HCT116 (cell line): ENCODE measurements at regions not wholly inside any gene's neighbourhood (a gene's known extent, or its start where the extent isn't known, plus 50 kb on each side); places are given as distances from the start of the nearest gene placed in this dataset.

Experiments
- ATAC-seq: fragments of 200-7000 bp; cut with Tn5 transposase; 2 replicates; pipeline ENCODE4 v1.9.1; 2020; ENCODE audit warnings: mild to moderate bottlenecking, moderate library complexity
- BruUV-seq: library from RNA; stranded (reverse); fragments of 400-500 nt; replicated peaks from 2 replicates; lab custom pipeline; 2021; lab: Mats Ljungman, UMichigan
- CTCF ChIA-PET: fragments of 300-600 bp; sonication (Branson Sonifier 250); formaldehyde crosslinking; loops from one replicate; lab custom pipeline; 2021; ENCODE audit warnings: antibody characterized with exemption; lab: Charles Lee
- POLR2A ChIA-PET: fragments of 300-600, 350-600 bp; sonication (Branson Sonifier 250); formaldehyde crosslinking; loops from one replicate; lab custom pipeline; 2021; ENCODE audit warnings: antibody characterized with exemption; lab: Charles Lee
- RAD21 ChIA-PET, 2 experiments: fragments of 300-600 bp; sonication (Branson Sonifier 250); formaldehyde crosslinking; loops; one replicate each; lab custom pipeline; 2023; ENCODE audit warnings: low total read pairs in 2 of 2; ENCODE audit not compliant: uncharacterized antibody in 2 of 2, unreplicated experiment in 2 of 2, low non-redundant PET in 1 of 2; lab: Charles Lee
- DNase-seq: peaks from one replicate; pipeline ENCODE4 v3.0.0-alpha.2; 2010; ENCODE audit warnings: low read depth, low spot score
- H2AFZ ChIP-seq: fragments of 200-600 bp; shearing (Covaris generic), sonication (generic); 2 replicates; pipeline ENCODE4 v1.6.1; 2017; ENCODE audit warnings: low read depth, mixed run types, mixed read lengths, antibody characterized with exemption, low read length; ENCODE audit not compliant: poor library complexity, severe bottlenecking
- H3K27ac ChIP-seq: 2 replicates; pipeline ENCODE4 v1.5.1; 2012; ENCODE audit warnings: low read depth, low read length
- H3K27me3 ChIP-seq: fragments of 200-600 bp; sonication (generic); 2 replicates; pipeline ENCODE4 v1.6.1; 2016; ENCODE audit warnings: mixed run types, low read length, mixed read lengths; ENCODE audit not compliant: insufficient read depth
- H3K36me3 ChIP-seq, 2 experiments: fragments of 200-500 bp in 1 of 2; fragments of 200-600 bp in 1 of 2; sonication (Bioruptor generic) in 1 of 2; sonication (generic) in 1 of 2; 2 replicates each; pipeline versions ENCODE4 v1.5.1 to v1.6.1; 2014 to 2016; ENCODE audit warnings: low read length in 2 of 2, inconsistent platforms in 1 of 2, mixed read lengths in 1 of 2, mixed run types in 1 of 2; ENCODE audit not compliant: insufficient read depth in 2 of 2, control insufficient read depth in 1 of 2
- H3K4me1 ChIP-seq, 2 experiments: fragments of 200-600 bp in 1 of 2; sonication (generic) in 1 of 2; 2 replicates each; pipeline versions ENCODE4 v1.5.1 to v1.6.1; 2012 to 2017; ENCODE audit warnings: low read length in 2 of 2, inconsistent platforms in 1 of 2, mild to moderate bottlenecking in 1 of 2, mixed read lengths in 1 of 2, mixed run types in 1 of 2, moderate library complexity in 1 of 2; ENCODE audit not compliant: insufficient read depth in 2 of 2, control insufficient read depth in 1 of 2
- H3K4me2 ChIP-seq: fragments of 200-600 bp; sonication (generic); 2 replicates; pipeline ENCODE4 v1.6.1; 2017; ENCODE audit warnings: mixed run types, low read length, mixed read lengths
- H3K4me3 ChIP-seq, 2 experiments: fragments of 200-600 bp in 1 of 2; sonication (generic) in 1 of 2; replicated peaks in 1 of 2; 2 replicates each; pipeline ENCODE4 v1.5.1; 2011 to 2016; ENCODE audit warnings: low read length in 2 of 2, control low read depth in 1 of 2, low read depth in 1 of 2, mild to moderate bottlenecking in 1 of 2, mixed read lengths in 1 of 2, mixed run types in 1 of 2
- H3K79me2 ChIP-seq: fragments of 200-600 bp; sonication (generic); 2 replicates; pipeline ENCODE4 v1.6.1; 2017; ENCODE audit warnings: mild to moderate bottlenecking, mixed run types, low read length, moderate library complexity, mixed read lengths; ENCODE audit not compliant: insufficient read depth
- H3K9ac ChIP-seq: fragments of 200-600 bp; sonication (generic); 2 replicates; pipeline ENCODE4 v1.6.1; 2016; ENCODE audit warnings: low read length, mixed read lengths
- H3K9me2 ChIP-seq: fragments of 200-600 bp; sonication (generic), shearing (Covaris generic); 2 replicates; pipeline ENCODE4 v1.6.1; 2017; ENCODE audit warnings: mixed run types, mild to moderate bottlenecking, moderate library complexity; ENCODE audit not compliant: insufficient read depth
- H3K9me3 ChIP-seq, 2 experiments: fragments of 200-500 bp in 1 of 2; fragments of 200-600 bp in 1 of 2; sonication (Bioruptor generic) in 1 of 2; sonication (generic) in 1 of 2; 2 replicates each; pipeline ENCODE4 v1.6.1; 2014 to 2017; ENCODE audit warnings: low read length in 2 of 2, mixed read lengths in 2 of 2, inconsistent platforms in 1 of 2, low read depth in 1 of 2, mild to moderate bottlenecking in 1 of 2, mixed run types in 1 of 2, moderate library complexity in 1 of 2; ENCODE audit not compliant: control insufficient read depth in 1 of 2, insufficient read depth in 1 of 2
- H4K20me1 ChIP-seq: fragments of 200-600 bp; sonication (generic), shearing (Covaris generic); 2 replicates; pipeline ENCODE4 v1.6.1; 2017; ENCODE audit warnings: mixed run types, mild to moderate bottlenecking, moderate library complexity; ENCODE audit not compliant: insufficient read depth
- CBX3 ChIP-seq: IDR thresholded peaks from 2 replicates; pipeline ENCODE4 v1.6.1; 2012; ENCODE audit warnings: low read depth
- CEBPB ChIP-seq: IDR thresholded peaks from 2 replicates; pipeline ENCODE4 v1.6.1; 2012; ENCODE audit warnings: low read depth
- EGR1 ChIP-seq: IDR thresholded peaks from 2 replicates; pipeline ENCODE4 v1.6.1; 2012; ENCODE audit warnings: low read depth
- EZH2 ChIP-seq: fragments of 200-600 bp; sonication (generic); IDR thresholded peaks from 2 replicates; pipeline ENCODE4 v1.6.1; 2017; ENCODE audit warnings: antibody characterized with exemption, mixed run types
- EZH2phosphoT487 ChIP-seq: fragments of 200-600 bp; IDR thresholded peaks from 2 replicates; pipeline ENCODE4 v1.6.1; 2018; ENCODE audit warnings: antibody characterized with exemption, borderline replicate concordance
- FOSL1 ChIP-seq: IDR thresholded peaks from 2 replicates; pipeline ENCODE4 v1.6.1; 2012; ENCODE audit warnings: low read depth
- MAX ChIP-seq: IDR thresholded peaks from 2 replicates; pipeline ENCODE4 v1.6.1; 2012
- RAD21 ChIP-seq: IDR thresholded peaks from 2 replicates; pipeline ENCODE4 v1.6.1; 2012; ENCODE audit warnings: low read depth, mild to moderate bottlenecking
- SP1 ChIP-seq: IDR thresholded peaks from 2 replicates; pipeline ENCODE4 v1.6.1; 2012; ENCODE audit warnings: low read depth
- SRF ChIP-seq: IDR thresholded peaks from 2 replicates; pipeline ENCODE4 v1.6.1; 2012; ENCODE audit warnings: low read depth
- TCF7L2 ChIP-seq: IDR thresholded peaks from 2 replicates; pipeline ENCODE4 v1.7.0; 2011; ENCODE audit warnings: borderline replicate concordance, inconsistent platforms; ENCODE audit not compliant: insufficient read depth, insufficient read length; ENCODE audit errors: extremely low read depth
- YY1 ChIP-seq: IDR thresholded peaks from 2 replicates; pipeline ENCODE4 v1.6.1; 2011; ENCODE audit warnings: low read length, low read depth, moderate library complexity, mild to moderate bottlenecking; ENCODE audit not compliant: insufficient replicate concordance; ENCODE audit errors: extremely low read depth
- ZBTB33 ChIP-seq: IDR thresholded peaks from 2 replicates; pipeline ENCODE4 v1.6.1; 2011; ENCODE audit warnings: mild to moderate bottlenecking, low read length, moderate library complexity; ENCODE audit not compliant: insufficient replicate concordance; ENCODE audit errors: extremely low read depth
- intact Hi-C: fragments of 100-400 bp; cut with micrococcal nuclease; formaldehyde crosslinking; loops from 2 replicates; pipeline ENCODE4 v1.10.0; 2022

- Histone ChIP-seq H3K36me3 (no peaks in the 10 kb centered on the region), H3K4me3 (no peak overlapping the region), H3K9ac (no peak overlapping the region), H2AFZ (no peak overlapping the region), H3K27ac (no peak overlapping the region), H4K20me1 (no peaks in the 10 kb centered on the region), H3K4me1 (no peaks in the 10 kb centered on the region), H3K79me2 (no peaks in the 10 kb centered on the region), H3K4me2 (no peak overlapping the region), H3K9me3 (no peaks in the 10 kb centered on the region), H3K27me3 (peaks cover 59% of the 10 kb centered on the region), H3K9me2 (no peaks in the 10 kb centered on the region)
- intact Hi-C loops = no loop called here
- POLR2A ChIA-PET = no interaction called here
- CTCF ChIA-PET = no interaction called here
- RAD21 ChIA-PET = no interaction called here
- ATAC-seq (no peak), DNase-seq (no peak)
- no peak for TF ChIP-seq EZH2
- no peak for TF ChIP-seq TCF7L2
- no peak for TF ChIP-seq FOSL1
- no peak for TF ChIP-seq CEBPB
- TF ChIP-seq RAD21 = no peak
- no peak for TF ChIP-seq EZH2phosphoT487
- TF ChIP-seq ZBTB33 = no peak
- TF ChIP-seq SRF = no peak
- TF ChIP-seq YY1 = no peak
- TF ChIP-seq MAX = no peak
- TF ChIP-seq CBX3 = no peak
- no peak for TF ChIP-seq SP1
- TF ChIP-seq EGR1 = no peak
- no TSS peak for BruUV-seq
Observed at GRCh38 chr2:217207699-217208010, 347.8 kb upstream of the TNP1 start.
